Islet of Langerhans (tissue), 1 donor: ENCODE measurements at regions not wholly inside any gene's neighbourhood (a gene's known extent, or its start where the extent isn't known, plus 50 kb on each side); places are given as distances from the start of the nearest gene placed in this dataset.

ENCODE experiments used
- FAIRE-seq: peaks from one replicate; lab custom pipeline; 2011; peaks lifted over from hg19 to GRCh38; lab: Jason Lieb, UNC

- no peak for FAIRE-seq
These were observed 782.3 kb downstream of the PCDH18 start for GRCh38 chr4:136749989-136750388.

DNA sequence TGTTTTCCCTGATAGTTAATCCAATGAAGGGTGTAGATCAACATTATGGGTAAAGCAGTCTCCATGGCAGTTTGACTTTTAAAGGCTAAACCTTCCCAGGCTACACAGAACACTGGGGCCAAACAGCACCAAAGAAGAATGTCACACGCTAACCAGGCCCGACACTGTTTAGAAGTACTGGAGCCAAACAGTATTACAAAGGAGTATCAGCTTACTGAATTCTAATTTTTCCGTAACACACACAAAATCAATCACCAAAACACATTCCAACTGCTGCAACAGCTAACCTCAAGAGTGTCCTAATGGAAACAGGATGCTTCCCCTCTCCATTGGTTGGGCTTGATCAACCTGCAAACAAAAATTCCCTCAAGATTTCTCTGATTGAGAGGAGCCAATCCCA is 783.5 kb downstream of the PCDH18 start:
- FAIRE-seq, result no peak

- FAIRE-seq, result no peak
These were observed 784.1 kb downstream of the PCDH18 start for GRCh38 chr4:136748165-136748564.

DNA sequence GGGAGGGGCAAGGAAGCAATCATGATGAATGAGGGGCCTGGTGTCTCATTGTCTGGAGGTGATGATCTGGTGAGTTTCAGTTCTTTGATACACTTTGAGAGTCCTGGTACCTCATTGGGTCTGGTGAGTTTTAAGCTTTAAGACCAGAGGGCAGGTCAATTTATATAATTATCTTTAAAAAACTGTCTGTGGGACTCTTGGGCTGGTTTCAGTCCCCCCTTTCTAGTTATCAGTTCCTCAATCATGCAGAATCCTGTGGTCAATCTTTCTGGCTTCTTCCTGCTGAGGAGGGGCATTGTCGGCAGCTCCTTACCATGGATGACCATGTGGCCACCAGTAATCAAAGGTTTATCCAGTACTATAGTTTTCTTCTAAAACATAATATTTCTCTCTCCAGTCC is 789.1 kb downstream of the PCDH18 start:
- no peak for FAIRE-seq

- FAIRE-seq, result no peak
These were observed 790.0 kb downstream of the PCDH18 start for GRCh38 chr4:136742333-136742732.

DNA sequence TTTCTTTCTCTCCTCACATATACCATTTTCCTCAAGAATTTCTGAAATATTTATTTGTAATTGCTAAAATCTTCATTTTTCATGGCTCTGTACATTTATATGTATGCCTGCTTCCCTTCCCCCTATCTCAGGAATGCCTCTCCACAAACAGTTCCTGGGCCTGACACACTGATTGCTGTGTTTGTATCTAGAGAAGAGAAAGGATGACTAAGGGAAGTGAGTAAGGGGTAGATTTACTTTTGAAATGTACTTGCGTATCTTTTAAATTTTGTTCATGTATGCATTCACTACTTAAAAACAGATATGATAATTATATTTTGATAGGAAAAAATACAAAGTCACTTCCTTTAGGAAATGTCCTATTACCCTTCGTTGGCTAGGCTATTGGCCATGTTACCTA is 790.8 kb downstream of the PCDH18 start:
- no peak for FAIRE-seq

- no peak for FAIRE-seq
These were observed 792.0 kb downstream of the PCDH18 start for GRCh38 chr4:136740326-136740725.

GRCh38 chr4:136737066-136737465 is 795.2 kb downstream of the PCDH18 start:
- FAIRE-seq, result no peak

- FAIRE-seq, result no peak
These were observed 801.3 kb downstream of the PCDH18 start for GRCh38 chr4:136731025-136731424.

- FAIRE-seq, result no peak
These were observed 806.8 kb downstream of the PCDH18 start for GRCh38 chr4:136725286-136726081.

- FAIRE-seq, result no peak
These were observed 819.2 kb downstream of the PCDH18 start for GRCh38 chr4:136713140-136713539.

DNA sequence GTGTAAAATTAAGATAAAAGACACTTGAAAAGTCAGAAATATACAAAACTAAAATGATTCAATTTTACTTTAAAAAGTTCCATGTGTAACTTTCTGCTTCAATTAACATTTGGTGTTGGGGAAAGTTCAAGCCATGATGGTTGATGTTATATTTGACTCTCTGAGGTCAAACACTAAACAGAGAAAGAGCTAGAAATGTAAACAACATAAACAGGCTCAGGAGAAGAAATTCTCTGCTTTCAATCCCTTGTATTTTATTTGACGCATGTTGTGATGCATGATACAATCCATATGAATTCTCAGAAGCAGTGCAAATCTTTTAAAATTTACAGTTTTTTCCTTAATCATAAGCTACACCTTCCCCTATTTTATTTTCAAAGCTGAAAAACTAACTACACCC is 822.4 kb downstream of the PCDH18 start:
- no peak for FAIRE-seq

DNA sequence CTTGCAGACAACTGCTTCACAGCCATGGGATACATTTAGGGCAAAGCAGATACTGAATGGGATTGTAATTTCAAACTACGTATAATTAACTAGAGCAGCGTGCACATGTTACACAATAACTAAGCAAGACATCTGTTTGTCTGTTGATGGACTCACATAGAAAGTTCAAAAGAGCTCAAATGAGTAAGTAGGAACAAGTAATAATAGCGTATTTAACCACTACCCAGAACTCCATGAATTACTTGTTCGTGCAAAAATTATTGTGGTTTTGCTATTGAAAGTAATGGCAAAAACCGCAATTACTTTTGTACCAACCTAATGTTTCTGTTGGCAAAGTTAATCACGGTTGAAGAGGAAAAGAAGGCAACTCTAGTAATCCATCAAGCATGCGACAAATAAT is 825.4 kb downstream of the PCDH18 start:
- no peak for FAIRE-seq

- FAIRE-seq, result no peak
These were observed 832.4 kb downstream of the PCDH18 start for GRCh38 chr4:136699905-136700304.

- no peak for FAIRE-seq
These were observed 840.7 kb downstream of the PCDH18 start for GRCh38 chr4:136691607-136692006.

DNA sequence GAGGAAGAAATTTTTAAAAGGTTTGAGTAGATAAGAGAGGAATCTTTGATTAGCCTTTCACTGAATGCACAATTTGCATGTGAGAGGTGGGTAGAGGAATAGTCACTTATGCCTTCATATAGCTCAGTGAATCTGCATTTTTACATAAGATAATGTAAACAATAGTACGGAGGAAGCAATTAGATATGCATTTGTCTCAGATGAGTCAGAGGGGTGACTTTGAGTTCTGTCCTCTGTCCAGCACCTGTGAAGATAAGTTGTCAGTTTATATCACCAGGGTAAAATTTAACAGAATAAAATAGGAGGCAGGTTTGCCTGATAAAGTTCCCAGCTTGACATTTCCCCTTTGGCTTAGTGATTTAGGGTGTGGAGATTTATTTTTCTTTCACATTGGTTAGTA is 841.9 kb downstream of the PCDH18 start:
- no peak for FAIRE-seq

GRCh38 chr4:136687596-136687995 is 844.7 kb downstream of the PCDH18 start:
- FAIRE-seq, result no peak

DNA sequence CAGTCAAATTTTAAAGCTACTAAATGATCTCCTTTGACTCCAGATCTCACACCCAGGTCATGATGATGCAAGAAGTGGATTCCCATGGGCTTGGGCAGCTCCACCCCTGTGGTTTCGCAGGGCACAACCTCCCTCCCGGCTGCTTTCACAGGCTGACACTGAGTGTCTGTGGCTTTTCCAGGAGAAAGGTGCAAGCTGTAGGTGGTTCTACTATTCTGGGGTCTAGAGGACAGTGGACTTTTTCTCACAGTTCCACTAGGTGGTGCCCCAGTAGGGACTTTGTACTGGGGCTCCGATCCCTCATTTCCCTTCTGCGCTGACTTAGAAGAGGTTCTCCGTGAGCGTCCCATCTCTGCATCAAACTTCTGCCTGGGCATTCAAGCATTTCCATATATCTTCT is 845.2 kb downstream of the PCDH18 start:
- no peak for FAIRE-seq

GRCh38 chr4:136680761-136681160 is 851.5 kb downstream of the PCDH18 start:
- no peak for FAIRE-seq

- FAIRE-seq, result no peak
These were observed 852.0 kb downstream of the PCDH18 start for GRCh38 chr4:136680271-136680670.

DNA sequence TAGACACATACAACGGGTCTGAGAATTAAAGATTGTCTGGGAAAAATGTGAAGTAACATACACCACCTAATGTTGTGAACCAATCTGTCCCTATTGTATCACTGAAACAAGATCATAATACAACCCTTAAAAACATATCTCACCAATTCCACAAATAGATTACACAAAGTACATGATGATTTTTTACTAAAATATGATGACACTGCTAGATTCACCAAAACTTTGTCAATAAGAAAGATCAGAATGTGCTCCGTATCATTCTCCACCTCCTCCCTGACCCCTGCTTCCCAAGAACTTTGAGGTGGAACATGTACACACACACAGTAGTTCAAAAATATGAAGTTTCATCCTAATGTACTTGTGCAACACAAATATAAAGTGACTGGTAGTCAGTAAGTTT is 862.0 kb downstream of the PCDH18 start:
- FAIRE-seq, result no peak

DNA sequence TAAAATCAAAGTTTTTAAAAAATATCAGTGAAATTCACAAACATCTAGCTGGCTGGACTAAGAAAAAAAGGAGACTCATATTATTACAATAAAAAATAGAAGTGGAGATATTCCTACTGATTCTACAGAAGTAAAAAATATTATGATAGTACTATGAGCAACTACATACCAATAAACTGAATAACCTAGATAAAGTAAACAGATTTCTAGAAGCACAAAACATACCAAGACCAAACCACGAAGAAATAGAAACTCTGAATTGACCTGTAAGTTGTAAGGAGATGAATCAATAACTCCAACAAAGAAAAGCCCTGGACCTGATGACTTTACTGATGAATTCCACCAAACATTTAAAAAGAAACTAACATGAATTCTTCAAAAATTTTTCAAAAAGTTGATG is 867.3 kb downstream of the PCDH18 start:
- FAIRE-seq, result no peak

DNA sequence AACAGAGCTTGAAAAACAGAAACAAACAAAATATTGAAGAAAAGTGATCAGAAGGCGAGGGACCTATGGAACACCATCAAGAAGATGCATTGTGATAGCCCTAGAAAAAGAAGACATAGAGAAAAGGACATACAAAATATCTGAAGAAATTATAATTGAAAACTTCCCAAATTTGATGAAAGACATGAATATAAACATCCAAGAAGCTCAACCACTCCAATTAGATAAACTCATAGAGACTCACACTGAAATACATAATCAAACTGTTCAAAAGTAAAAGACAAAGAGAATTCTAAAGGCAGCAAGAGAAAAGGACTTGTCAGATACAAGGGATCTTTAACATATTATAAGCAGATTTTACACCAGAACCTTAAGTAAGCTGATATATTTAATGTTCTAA is 869.8 kb downstream of the PCDH18 start:
- FAIRE-seq, result no peak

- FAIRE-seq, result no peak
These were observed 878.5 kb downstream of the PCDH18 start for GRCh38 chr4:136653640-136654406.
